Cardiac septum (tissue), 1 donor: ENCODE measurements at regions not wholly inside any gene's neighbourhood (a gene's known extent, or its start where the extent isn't known, plus 50 kb on each side); places are given as distances from the start of the nearest gene placed in this dataset.

Experiments used
- DNase-seq: peaks from one replicate; pipeline ENCODE4 v3.0.0-alpha.2; 2020; ENCODE audit warnings: low spot score
- intact Hi-C: fragments of 100-400 bp; cut with DNase I; formaldehyde crosslinking; loops from one replicate; pipeline ENCODE4 v1.14.0; 2022
- donor health status: DM: no; HTN: no; CAD: no.

- intact Hi-C loops, result no loop called here
- DNase-seq, result no peak
These were observed 105.6 kb upstream of the UQCRFS1 start for GRCh38 chr19:29318581-29318980.

GRCh38 chr19:29320086-29320485, 107.1 kb upstream of the UQCRFS1 start:
- no peak for DNase-seq
- intact Hi-C loops, result no loop called here

- no peak for DNase-seq
- intact Hi-C loops, result no loop called here
These were observed 107.7 kb upstream of the UQCRFS1 start for GRCh38 chr19:29320618-29321017.

GRCh38 chr19:29321116-29321515, 108.2 kb upstream of the UQCRFS1 start:
- intact Hi-C loops, result no loop called here
- no peak for DNase-seq

- DNase-seq, result no peak
- intact Hi-C loops, result no loop called here
These were observed 110.1 kb upstream of the UQCRFS1 start for GRCh38 chr19:29323021-29323430.

GRCh38 chr19:29323440-29324290, 110.7 kb upstream of the UQCRFS1 start:
- no peak for DNase-seq
- intact Hi-C loops, result no loop called here

GRCh38 chr19:29324291-29324680, 111.3 kb upstream of the UQCRFS1 start:
- DNase-seq, result no peak
- intact Hi-C loops, result no loop called here

- intact Hi-C loops, result no loop called here
- no peak for DNase-seq
These were observed 111.8 kb upstream of the UQCRFS1 start for GRCh38 chr19:29324717-29325116.

GRCh38 chr19:29325241-29325975, 112.5 kb upstream of the UQCRFS1 start:
- no peak for DNase-seq
- intact Hi-C loops, result no loop called here

GRCh38 chr19:29326351-29326750, 113.4 kb upstream of the UQCRFS1 start:
- intact Hi-C loops, result no loop called here
- DNase-seq, result no peak

- intact Hi-C loops, result no loop called here
- no peak for DNase-seq
These were observed 114.2 kb upstream of the UQCRFS1 start for GRCh38 chr19:29326849-29327840.

GRCh38 chr19:29328586-29328985, 115.6 kb upstream of the UQCRFS1 start:
- intact Hi-C loops, result no loop called here
- no peak for DNase-seq

GRCh38 chr19:29329460-29330134, 116.6 kb upstream of the UQCRFS1 start:
- intact Hi-C loops, result no loop called here
- no peak for DNase-seq

GRCh38 chr19:29336425-29336824, 123.5 kb upstream of the UQCRFS1 start:
- no peak for DNase-seq
- intact Hi-C loops, result no loop called here

- no peak for DNase-seq
- intact Hi-C loops, result no loop called here
These were observed 124.1 kb upstream of the UQCRFS1 start for GRCh38 chr19:29337029-29337428.

- no peak for DNase-seq
- intact Hi-C loops, result no loop called here
These were observed 125.5 kb upstream of the UQCRFS1 start for GRCh38 chr19:29338480-29338879.

- intact Hi-C loops, result no loop called here
- DNase-seq, result no peak
These were observed 129.8 kb upstream of the UQCRFS1 start for GRCh38 chr19:29342721-29343120.

GRCh38 chr19:29364224-29364726, 151.3 kb upstream of the UQCRFS1 start:
- DNase-seq, result no peak
- intact Hi-C loops, result no loop called here

GRCh38 chr19:29364999-29365398, 152.0 kb upstream of the UQCRFS1 start:
- no peak for DNase-seq
- intact Hi-C loops, result no loop called here
